ENCODE measurements at regions not wholly inside any gene's neighbourhood (a gene's known extent, or its start where the extent isn't known, plus 50 kb on each side); places are given as distances from the start of the nearest gene placed in this dataset.
A peak's percentile ranks its signal among the peaks of the same experiment; 100 is the strongest.

- peaks cover 5% of the 10 kb centered on the region for H3K79me1 ChIP-seq (ENCODE audit: low read length)
- DNase-seq: no peak
Measured at GRCh38 chr1:169042377-169042776, 64.1 kb upstream of the ATP1B1 start.

GRCh38 chr1:169043823-169044222 lies 62.7 kb upstream of the ATP1B1 start:
- H2BK120ac ChIP-seq (ENCODE audit: insufficient read depth, low read length, poor library complexity): no peak overlapping the region
- no peak overlapping the region for H3K14ac ChIP-seq (ENCODE audit: low read length)
- DNase-seq: no peak
- peak overlapping the region; percentile 52 for H2BK12ac ChIP-seq (ENCODE audit: low read length)
- H4K12ac ChIP-seq (ENCODE audit: low read depth, low read length): no peak overlapping the region
- H3K79me2 ChIP-seq (ENCODE audit: control insufficient read depth, insufficient read depth, low read length, poor library complexity): no peaks in the 10 kb centered on the region
- no peak overlapping the region for H2AK5ac ChIP-seq (ENCODE audit: low read length)
- H3K18ac ChIP-seq (ENCODE audit: low read length): no peak overlapping the region
- no peaks in the 10 kb centered on the region for H3K9me3 ChIP-seq (ENCODE audit: insufficient read depth, low read depth, low read length)
- no peak overlapping the region for H3K9ac ChIP-seq (ENCODE audit: low read length)
- H3K4me1 ChIP-seq (ENCODE audit: control insufficient read depth in 1 of 2, insufficient read depth in 2 of 2, low read length in 2 of 2): peaks cover 14 to 18% of the 10 kb centered on the region in 2 experiments
- H3K27me3 ChIP-seq (ENCODE audit: insufficient read depth, low read length): no peaks in the 10 kb centered on the region
- H4K8ac ChIP-seq (ENCODE audit: low read depth, low read length): no peak overlapping the region
- no peak overlapping the region for H3K4me3 ChIP-seq (ENCODE audit: low read depth, low read length)
- H4K91ac ChIP-seq (ENCODE audit: low read depth, low read length): no peak overlapping the region
- no peak overlapping the region for H2AFZ ChIP-seq (ENCODE audit: insufficient read depth, low read length, poor library complexity)
- no peaks in the 10 kb centered on the region for H3K36me3 ChIP-seq (ENCODE audit: control insufficient read depth in 1 of 2, insufficient read depth in 2 of 2, low read length in 2 of 2)
- no peak overlapping the region for H3K27ac ChIP-seq (ENCODE audit: low read depth, low read length)
- no peak overlapping the region for H3K4me2 ChIP-seq (ENCODE audit: low read length)
- H2BK5ac ChIP-seq (ENCODE audit: low read depth, low read length, poor library complexity): no peak overlapping the region
- peaks cover 6% of the 10 kb centered on the region for H3K79me1 ChIP-seq (ENCODE audit: low read length)
- no peak overlapping the region for H3K23ac ChIP-seq (ENCODE audit: low read length)
- H3K4ac ChIP-seq (ENCODE audit: low read depth, low read length): no peak overlapping the region

More at GRCh38 chr1:169042377-169042776, 64.1 kb upstream of the ATP1B1 start:
- Histone ChIP-seq H3K23ac (ENCODE audit: low read length) (no peak overlapping the region), H3K9me3 (ENCODE audit: insufficient read depth, low read depth, low read length) (no peaks in the 10 kb centered on the region), H4K12ac (ENCODE audit: low read depth, low read length) (no peak overlapping the region), H3K4ac (ENCODE audit: low read depth, low read length) (no peak overlapping the region), H2BK120ac (ENCODE audit: insufficient read depth, low read length, poor library complexity) (no peak overlapping the region), H3K27me3 (ENCODE audit: insufficient read depth, low read length) (no peaks in the 10 kb centered on the region), H3K4me1 (ENCODE audit: control insufficient read depth in 1 of 2, insufficient read depth in 2 of 2, low read length in 2 of 2) (peaks cover 6 to 7% of the 10 kb centered on the region in 2 experiments), H3K79me2 (ENCODE audit: control insufficient read depth, insufficient read depth, low read length, poor library complexity) (no peaks in the 10 kb centered on the region), H2AFZ (ENCODE audit: insufficient read depth, low read length, poor library complexity) (no peak overlapping the region), H3K36me3 (ENCODE audit: control insufficient read depth in 1 of 2, insufficient read depth in 2 of 2, low read length in 2 of 2) (no peaks in the 10 kb centered on the region), H3K14ac (ENCODE audit: low read length) (no peak overlapping the region), H4K8ac (ENCODE audit: low read depth, low read length) (no peak overlapping the region), H3K4me2 (ENCODE audit: low read length) (no peak overlapping the region), H3K18ac (ENCODE audit: low read length) (no peak overlapping the region), H4K91ac (ENCODE audit: low read depth, low read length) (no peak overlapping the region), H3K4me3 (ENCODE audit: low read depth, low read length) (no peak overlapping the region), H3K27ac (ENCODE audit: low read depth, low read length) (no peak overlapping the region), H2BK12ac (ENCODE audit: low read length) (no peak overlapping the region), H3K9ac (ENCODE audit: low read length) (no peak overlapping the region), H2AK5ac (ENCODE audit: low read length) (no peak overlapping the region), H2BK5ac (ENCODE audit: low read depth, low read length, poor library complexity) (no peak overlapping the region)

- Histone ChIP-seq H2BK120ac (ENCODE audit: insufficient read depth, low read length, poor library complexity) (no peak overlapping the region), H2AFZ (ENCODE audit: insufficient read depth, low read length, poor library complexity) (no peak overlapping the region), H3K4me1 (ENCODE audit: control insufficient read depth in 1 of 2, insufficient read depth in 2 of 2, low read length in 2 of 2) (peaks cover 14 to 18% of the 10 kb centered on the region in 2 experiments), H3K18ac (ENCODE audit: low read length) (no peak overlapping the region), H3K27me3 (ENCODE audit: insufficient read depth, low read length) (no peaks in the 10 kb centered on the region), H3K79me1 (ENCODE audit: low read length) (peaks cover 6% of the 10 kb centered on the region), H2BK12ac (ENCODE audit: low read length) (peak overlapping the region; percentile 15), H3K4me2 (ENCODE audit: low read length) (no peak overlapping the region), H4K91ac (ENCODE audit: low read depth, low read length) (no peak overlapping the region), H4K8ac (ENCODE audit: low read depth, low read length) (no peak overlapping the region), H3K14ac (ENCODE audit: low read length) (no peak overlapping the region), H3K9ac (ENCODE audit: low read length) (no peak overlapping the region), H2BK5ac (ENCODE audit: low read depth, low read length, poor library complexity) (no peak overlapping the region), H3K4me3 (ENCODE audit: low read depth, low read length) (no peak overlapping the region), H2AK5ac (ENCODE audit: low read length) (no peak overlapping the region), H3K79me2 (ENCODE audit: control insufficient read depth, insufficient read depth, low read length, poor library complexity) (no peaks in the 10 kb centered on the region), H3K23ac (ENCODE audit: low read length) (no peak overlapping the region), H3K9me3 (ENCODE audit: insufficient read depth, low read depth, low read length) (no peaks in the 10 kb centered on the region), H3K4ac (ENCODE audit: low read depth, low read length) (no peak overlapping the region), H3K36me3 (ENCODE audit: control insufficient read depth in 1 of 2, insufficient read depth in 2 of 2, low read length in 2 of 2) (no peaks in the 10 kb centered on the region), H3K27ac (ENCODE audit: low read depth, low read length) (no peak overlapping the region), H4K12ac (ENCODE audit: low read depth, low read length) (no peak overlapping the region)
- DNase-seq: no peak
- WGBS (ENCODE audit: extremely low coverage, insufficient coverage, insufficient read length): no CpG with 5 or more reads among the region's 3 CpGs
Measured at GRCh38 chr1:169044296-169044695, 62.2 kb upstream of the ATP1B1 start.

GRCh38 chr1:169044971-169045370 lies 61.5 kb upstream of the ATP1B1 start:
- H3K18ac ChIP-seq (ENCODE audit: low read length): no peak overlapping the region
- H3K14ac ChIP-seq (ENCODE audit: low read length): no peak overlapping the region
- no peaks in the 10 kb centered on the region for H3K9me3 ChIP-seq (ENCODE audit: insufficient read depth, low read depth, low read length)
- peaks cover 6% of the 10 kb centered on the region for H3K79me1 ChIP-seq (ENCODE audit: low read length)
- no peak overlapping the region for H3K4ac ChIP-seq (ENCODE audit: low read depth, low read length)
- no peak overlapping the region for H3K4me3 ChIP-seq (ENCODE audit: low read depth, low read length)
- no peak overlapping the region for H4K12ac ChIP-seq (ENCODE audit: low read depth, low read length)
- WGBS (ENCODE audit: extremely low coverage, insufficient coverage, insufficient read length): no CpG with 5 or more reads among the region's 4 CpGs
- no peak overlapping the region for H2BK5ac ChIP-seq (ENCODE audit: low read depth, low read length, poor library complexity)
- no peak for DNase-seq
- no peaks in the 10 kb centered on the region for H3K79me2 ChIP-seq (ENCODE audit: control insufficient read depth, insufficient read depth, low read length, poor library complexity)
- H2BK120ac ChIP-seq (ENCODE audit: insufficient read depth, low read length, poor library complexity): no peak overlapping the region
- no peaks in the 10 kb centered on the region for H3K27me3 ChIP-seq (ENCODE audit: insufficient read depth, low read length)
- no peak overlapping the region for H3K23ac ChIP-seq (ENCODE audit: low read length)
- peaks cover 14 to 18% of the 10 kb centered on the region in 2 experiments for H3K4me1 ChIP-seq (ENCODE audit: control insufficient read depth in 1 of 2, insufficient read depth in 2 of 2, low read length in 2 of 2)
- no peak overlapping the region for H3K27ac ChIP-seq (ENCODE audit: low read depth, low read length)
- H2AK5ac ChIP-seq (ENCODE audit: low read length): peak overlapping the region; percentile 15
- no peak overlapping the region for H2AFZ ChIP-seq (ENCODE audit: insufficient read depth, low read length, poor library complexity)
- peak overlapping the region; percentile 26 for H4K91ac ChIP-seq (ENCODE audit: low read depth, low read length)
- no peak overlapping the region for H3K4me2 ChIP-seq (ENCODE audit: low read length)
- H2BK12ac ChIP-seq (ENCODE audit: low read length): peak overlapping the region; percentile 50
- no peaks in the 10 kb centered on the region for H3K36me3 ChIP-seq (ENCODE audit: control insufficient read depth in 1 of 2, insufficient read depth in 2 of 2, low read length in 2 of 2)
- no peak overlapping the region for H4K8ac ChIP-seq (ENCODE audit: low read depth, low read length)
- H3K9ac ChIP-seq (ENCODE audit: low read length): no peak overlapping the region
